ENCODE measurements at regions not wholly inside any gene's neighbourhood (a gene's known extent, or its start where the extent isn't known, plus 50 kb on each side); places are given as distances from the start of the nearest gene placed in this dataset.

- ATAC-seq = peak; percentile 59; the same call in 1 of the 2 replicates
- no peaks in the 10 kb centered on the region for H4K20me1 ChIP-seq (ENCODE audit: low read length)
Measured at GRCh38 chr13:84844473-84844872, 954.7 kb downstream of the SLITRK6 start.

GRCh38 chr13:84843368-84843767 is 955.9 kb downstream of the SLITRK6 start:
- ChIA-PET POLR2A (ENCODE audit: unreplicated experiment) (no interaction called here), CTCF (no interaction called here)
- no peak overlapping the region for H3K9ac ChIP-seq (ENCODE audit: low read length)
- intact Hi-C loops (cut with micrococcal nuclease) = no loop called here
- peaks cover 9% of the 10 kb centered on the region for H3K4me1 ChIP-seq (ENCODE audit: insufficient read depth, low read length)
- H3K79me2 ChIP-seq (ENCODE audit: low read length) = no peaks in the 10 kb centered on the region
- DNase-seq (peak; percentile 32), ATAC-seq (peak; percentile 54)
- no peak overlapping the region for H2AFZ ChIP-seq (ENCODE audit: low read length)
- no peaks in the 10 kb centered on the region for H4K20me1 ChIP-seq (ENCODE audit: low read length)
- H3K27me3 ChIP-seq (ENCODE audit: low read length) = no peaks in the 10 kb centered on the region
- H3K9me3 ChIP-seq (ENCODE audit: low read length) = no peaks in the 10 kb centered on the region
- no peaks in the 10 kb centered on the region for H3K9me2 ChIP-seq (replicated peaks; ENCODE audit: low read length)
- no peak overlapping the region for H3K4me3 ChIP-seq (ENCODE audit: low read length)
- no peak overlapping the region for H3K4me2 ChIP-seq (ENCODE audit: low read length)
- H3F3A ChIP-seq (ENCODE audit: low read length, unreplicated experiment) = no peaks in the 10 kb centered on the region
- H3K36me3 ChIP-seq (ENCODE audit: low read depth, low read length) = no peaks in the 10 kb centered on the region
- no peak overlapping the region for H3K27ac ChIP-seq (ENCODE audit: low read length)
- TF ChIP-seq CTCF (conservative IDR thresholded peaks at IDR 0.05; ENCODE audit: low read depth, low read length) (no peak), EZH2 (IDR thresholded peaks at IDR 0.05; ENCODE audit: low read length, unreplicated experiment) (no peak), EZH2phosphoT487 (IDR thresholded peaks at IDR 0.05; ENCODE audit: borderline replicate concordance, low read length) (no peak)
- BruUV-seq (replicated peaks) = no TSS peak

More at GRCh38 chr13:84844473-84844872, 954.7 kb downstream of the SLITRK6 start:
- Histone ChIP-seq H3F3A (ENCODE audit: low read length, unreplicated experiment) (no peaks in the 10 kb centered on the region), H2AFZ (ENCODE audit: low read length) (no peak overlapping the region), H3K4me2 (ENCODE audit: low read length) (no peak overlapping the region), H3K27ac (ENCODE audit: low read length) (no peak overlapping the region), H3K79me2 (ENCODE audit: low read length) (no peaks in the 10 kb centered on the region), H3K4me1 (ENCODE audit: insufficient read depth, low read length) (peaks cover 9% of the 10 kb centered on the region), H3K9me2 (replicated peaks; ENCODE audit: low read length) (no peaks in the 10 kb centered on the region), H3K36me3 (ENCODE audit: low read depth, low read length) (no peaks in the 10 kb centered on the region), H3K9ac (ENCODE audit: low read length) (no peak overlapping the region), H3K4me3 (ENCODE audit: low read length) (no peak overlapping the region), H3K27me3 (ENCODE audit: low read length) (no peaks in the 10 kb centered on the region), H3K9me3 (ENCODE audit: low read length) (no peaks in the 10 kb centered on the region)
- intact Hi-C loops (cut with micrococcal nuclease) = loop anchor here (1.0 kb wide), 2 partner anchors 972 to 1021 kb away; no protein-coding TSS in a partner anchor
- DNase-seq = peak; percentile 48
- TF ChIP-seq EZH2phosphoT487 (IDR thresholded peaks at IDR 0.05; ENCODE audit: borderline replicate concordance, low read length) = no peak
- peak; percentile 70 for TF ChIP-seq CTCF (conservative IDR thresholded peaks at IDR 0.05; ENCODE audit: low read depth, low read length)
- BruUV-seq (replicated peaks) = no TSS peak
- POLR2A ChIA-PET (ENCODE audit: unreplicated experiment) = no interaction called here
- CTCF ChIA-PET = interaction anchor here (0.6 to 0.9 kb wide), 3 partner anchors 26 to 1021 kb away, joined by 6 to 8 read pairs (median 7); no protein-coding TSS in a partner anchor

GRCh38 chr13:84834201-84834600 is 951.9 kb upstream of the SLITRK1 start:
- Histone ChIP-seq H3K36me3 (ENCODE audit: low read depth, low read length) (no peaks in the 10 kb centered on the region), H3K27me3 (ENCODE audit: low read length) (no peaks in the 10 kb centered on the region)
- POLR2A ChIA-PET (ENCODE audit: unreplicated experiment) = no interaction called here

More at GRCh38 chr13:84834201-84834600, 951.9 kb upstream of the SLITRK1 start:
- no peak for TF ChIP-seq EZH2phosphoT487 (IDR thresholded peaks at IDR 0.05; ENCODE audit: borderline replicate concordance, low read length)
- no peak for TF ChIP-seq CTCF (conservative IDR thresholded peaks at IDR 0.05; ENCODE audit: low read depth, low read length)
- TF ChIP-seq EZH2 (IDR thresholded peaks at IDR 0.05; ENCODE audit: low read length, unreplicated experiment) = no peak
- no peak for DNase-seq
- intact Hi-C loops (cut with micrococcal nuclease) = no loop called here
- H3K9me2 ChIP-seq (replicated peaks; ENCODE audit: low read length) = no peaks in the 10 kb centered on the region
- no peak overlapping the region for H2AFZ ChIP-seq (ENCODE audit: low read length)
- no peak overlapping the region for H3K4me3 ChIP-seq (ENCODE audit: low read length)
- H3K9ac ChIP-seq (ENCODE audit: low read length) = no peak overlapping the region
- no peak overlapping the region for H3K27ac ChIP-seq (ENCODE audit: low read length)
- no peak for ATAC-seq
- no peaks in the 10 kb centered on the region for H4K20me1 ChIP-seq (ENCODE audit: low read length)
- no peaks in the 10 kb centered on the region for H3K79me2 ChIP-seq (ENCODE audit: low read length)
- CTCF ChIA-PET = no interaction called here
- no peak overlapping the region for H3K4me2 ChIP-seq (ENCODE audit: low read length)
- no TSS peak for BruUV-seq (replicated peaks)
- no peaks in the 10 kb centered on the region for H3F3A ChIP-seq (ENCODE audit: low read length, unreplicated experiment)
- H3K4me1 ChIP-seq (ENCODE audit: insufficient read depth, low read length) = no peaks in the 10 kb centered on the region
- H3K9me3 ChIP-seq (ENCODE audit: low read length) = no peaks in the 10 kb centered on the region
